ENCODE measurements at regions not wholly inside any gene's neighbourhood (a gene's known extent, or its start where the extent isn't known, plus 50 kb on each side); places are given as distances from the start of the nearest gene placed in this dataset.

- no peak for TF ChIP-seq CTCF (IDR thresholded peaks at IDR 0.05; ENCODE audit: unreplicated experiment)
- DNase-seq (ENCODE audit: low spot score, unreplicated experiment) = no peak
- Mint-ChIP-seq H3K4me1 (ENCODE audit: low read depth) (peaks cover 21% of the 10 kb centered on the region), H3K9me3 (ENCODE audit: low read depth) (peaks cover 23% of the 10 kb centered on the region), H3K4me3 (ENCODE audit: low read depth) (no peak overlapping the region), H3K36me3 (ENCODE audit: insufficient read depth) (peaks cover 3% of the 10 kb centered on the region), H3K27ac (no peak overlapping the region), H3K27me3 (no peaks in the 10 kb centered on the region)
These were observed 172.5 kb downstream of the MAIP1 start for GRCh38 chr2:200127848-200128247.

- no peak for TF ChIP-seq CTCF (IDR thresholded peaks at IDR 0.05; ENCODE audit: unreplicated experiment)
- no peak for DNase-seq (ENCODE audit: low spot score, unreplicated experiment)
- Mint-ChIP-seq H3K27me3 (no peaks in the 10 kb centered on the region), H3K27ac (no peak overlapping the region), H3K9me3 (ENCODE audit: low read depth) (peaks cover 19% of the 10 kb centered on the region), H3K36me3 (ENCODE audit: insufficient read depth) (peaks cover 3% of the 10 kb centered on the region), H3K4me3 (ENCODE audit: low read depth) (no peak overlapping the region), H3K4me1 (ENCODE audit: low read depth) (peaks cover 21% of the 10 kb centered on the region)
These were observed 172.9 kb downstream of the MAIP1 start for GRCh38 chr2:200128296-200128695.

- no peak for DNase-seq (ENCODE audit: low spot score, unreplicated experiment)
- peaks cover 3% of the 10 kb centered on the region for H3K36me3 Mint-ChIP-seq (ENCODE audit: insufficient read depth)
- no peak overlapping the region for H3K27ac Mint-ChIP-seq
- H3K4me3 Mint-ChIP-seq (ENCODE audit: low read depth) = no peak overlapping the region
- peaks cover 19% of the 10 kb centered on the region for H3K4me1 Mint-ChIP-seq (ENCODE audit: low read depth)
- TF ChIP-seq CTCF (IDR thresholded peaks at IDR 0.05; ENCODE audit: unreplicated experiment) = no peak
- H3K27me3 Mint-ChIP-seq = no peaks in the 10 kb centered on the region
- peaks cover 14% of the 10 kb centered on the region for H3K9me3 Mint-ChIP-seq (ENCODE audit: low read depth)
These were observed 174.5 kb downstream of the MAIP1 start for GRCh38 chr2:200129721-200130462.

GRCh38 chr2:200130762-200131166 is 175.4 kb downstream of the MAIP1 start:
- DNase-seq (ENCODE audit: low spot score, unreplicated experiment) = no peak
- Mint-ChIP-seq H3K9me3 (ENCODE audit: low read depth) (peaks cover 18% of the 10 kb centered on the region), H3K36me3 (ENCODE audit: insufficient read depth) (peaks cover 2% of the 10 kb centered on the region), H3K4me1 (ENCODE audit: low read depth) (peaks cover 17% of the 10 kb centered on the region), H3K27ac (no peak overlapping the region), H3K4me3 (ENCODE audit: low read depth) (no peak overlapping the region), H3K27me3 (no peaks in the 10 kb centered on the region)
- no peak for TF ChIP-seq CTCF (IDR thresholded peaks at IDR 0.05; ENCODE audit: unreplicated experiment)

- no peak for DNase-seq (ENCODE audit: low spot score, unreplicated experiment)
- Mint-ChIP-seq H3K4me3 (ENCODE audit: low read depth) (no peak overlapping the region), H3K27ac (no peak overlapping the region), H3K36me3 (ENCODE audit: insufficient read depth) (peaks cover 2% of the 10 kb centered on the region), H3K9me3 (ENCODE audit: low read depth) (peaks cover 18% of the 10 kb centered on the region), H3K27me3 (no peaks in the 10 kb centered on the region), H3K4me1 (ENCODE audit: low read depth) (peaks cover 15% of the 10 kb centered on the region)
- TF ChIP-seq CTCF (IDR thresholded peaks at IDR 0.05; ENCODE audit: unreplicated experiment) = no peak
These were observed 175.2 kb upstream of the SPATS2L start for GRCh38 chr2:200131307-200131706.
